Loucy (cell line): ENCODE measurements at regions not wholly inside any gene's neighbourhood (a gene's known extent, or its start where the extent isn't known, plus 50 kb on each side); places are given as distances from the start of the nearest gene placed in this dataset.

Experiments
- H2AFZ ChIP-seq: fragments of 200-600 bp; sonication (generic); 2 replicates; pipeline ENCODE4 v1.6.0; 2016; ENCODE audit warnings: antibody characterized with exemption, mild to moderate bottlenecking, low read length, moderate library complexity
- H3F3A ChIP-seq: fragments of 200-600 bp; 2 replicates; pipeline ENCODE4 v1.6.0; 2016; ENCODE audit warnings: antibody characterized with exemption, low read depth, mild to moderate bottlenecking
- H3K27me3 ChIP-seq: fragments of 200-600 bp; sonication (generic); 2 replicates; pipeline ENCODE4 v1.6.1; 2014; ENCODE audit warnings: low read length, mild to moderate bottlenecking; ENCODE audit not compliant: insufficient read depth, poor library complexity, severe bottlenecking
- H3K36me3 ChIP-seq: fragments of 200-600 bp; sonication (generic); 2 replicates; pipeline ENCODE4 v1.6.1; 2016; ENCODE audit warnings: low read length; ENCODE audit not compliant: insufficient read depth
- H3K4me1 ChIP-seq: fragments of 200-600 bp; sonication (generic); 2 replicates; pipeline ENCODE4 v1.5.1; 2014; ENCODE audit warnings: low read length, mild to moderate bottlenecking; ENCODE audit not compliant: insufficient read depth, poor library complexity, severe bottlenecking
- H3K4me2 ChIP-seq: fragments of 200-600 bp; sonication (generic); 2 replicates; pipeline ENCODE4 v1.6.0; 2014; ENCODE audit warnings: antibody characterized with exemption, low read length, low read depth, mild to moderate bottlenecking; ENCODE audit not compliant: poor library complexity, severe bottlenecking
- H3K4me3 ChIP-seq: fragments of 200-600 bp; sonication (generic); 2 replicates; pipeline ENCODE4 v1.5.1; 2014; ENCODE audit warnings: low read length, mild to moderate bottlenecking, mixed read lengths; ENCODE audit not compliant: poor library complexity, severe bottlenecking
- H3K79me2 ChIP-seq: fragments of 200-600 bp; sonication (generic); 2 replicates; pipeline ENCODE4 v1.6.1; 2014; ENCODE audit warnings: low read length; ENCODE audit not compliant: insufficient read depth
- H3K9ac ChIP-seq: fragments of 200-600 bp; sonication (generic); 2 replicates; pipeline ENCODE4 v1.6.0; 2014; ENCODE audit warnings: mild to moderate bottlenecking, low read depth, low read length, moderate library complexity; ENCODE audit not compliant: poor library complexity, severe bottlenecking
- H3K9me2 ChIP-seq: fragments of 200-600 bp; sonication (generic); replicated peaks from 2 replicates; pipeline ENCODE4 v1.6.1; 2016; ENCODE audit warnings: low read depth, low read length, mixed read lengths
- H3K9me3 ChIP-seq: fragments of 200-600 bp; sonication (generic); 2 replicates; pipeline ENCODE4 v1.6.1; 2014; ENCODE audit warnings: mild to moderate bottlenecking, antibody characterized with exemption, low read length, low read depth; ENCODE audit not compliant: insufficient read depth
- H4K20me1 ChIP-seq: fragments of 200-600 bp; sonication (generic); 2 replicates; pipeline ENCODE4 v1.6.0; 2014; ENCODE audit warnings: antibody characterized with exemption, low read length, mild to moderate bottlenecking; ENCODE audit not compliant: insufficient read depth, poor library complexity, severe bottlenecking
- CTCF ChIP-seq: fragments of 200-600 bp; sonication (generic); conservative IDR thresholded peaks from 2 replicates; pipeline ENCODE4 v1.5.1; 2014; ENCODE audit warnings: mild to moderate bottlenecking, antibody characterized with exemption, low read length
- EZH2phosphoT487 ChIP-seq: fragments of 200-600 bp; IDR thresholded peaks from 2 replicates; pipeline ENCODE4 v1.6.1; 2018; ENCODE audit warnings: antibody characterized with exemption, mild to moderate bottlenecking, moderate library complexity, borderline replicate concordance

DNA sequence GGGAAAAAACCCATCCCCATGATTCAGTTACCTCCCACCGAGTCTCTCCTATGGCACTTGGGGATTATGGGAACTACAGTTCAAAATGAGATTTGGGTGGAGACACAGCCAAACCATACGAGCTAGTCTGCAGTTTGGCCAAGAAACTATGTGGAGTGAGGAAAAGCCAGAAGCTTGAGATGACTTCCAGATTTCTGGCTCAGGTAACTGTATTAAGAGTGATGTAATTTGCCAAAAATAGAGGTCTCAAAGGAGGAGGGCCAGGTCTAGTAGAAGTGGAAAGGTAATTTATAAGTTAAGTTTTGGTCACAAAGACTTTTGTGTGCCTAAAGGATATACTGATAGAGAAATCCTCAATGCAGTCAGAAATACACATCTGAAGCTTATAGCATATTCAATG is 279.7 kb upstream of the MGMT start:
- Histone ChIP-seq H3K36me3 (no peaks in the 10 kb centered on the region), H3K9me2 (no peaks in the 10 kb centered on the region), H2AFZ (no peak overlapping the region), H3F3A (no peaks in the 10 kb centered on the region), H3K79me2 (no peaks in the 10 kb centered on the region), H3K4me1 (no peaks in the 10 kb centered on the region), H3K9me3 (peaks cover 8% of the 10 kb centered on the region; the same call in 1 of the 2 replicates), H3K4me2 (no peak overlapping the region), H4K20me1 (no peaks in the 10 kb centered on the region), H3K27me3 (no peaks in the 10 kb centered on the region), H3K9ac (no peak overlapping the region), H3K4me3 (no peak overlapping the region)
- TF ChIP-seq CTCF (no peak), EZH2phosphoT487 (no peak)

- no peaks in the 10 kb centered on the region for H3K9me2 ChIP-seq
- H3K36me3 ChIP-seq = no peaks in the 10 kb centered on the region
- H3F3A ChIP-seq = no peaks in the 10 kb centered on the region
- H3K79me2 ChIP-seq = no peaks in the 10 kb centered on the region
- H3K4me2 ChIP-seq = no peak overlapping the region
- no peak overlapping the region for H3K4me3 ChIP-seq
- no peak overlapping the region for H2AFZ ChIP-seq
- no peaks in the 10 kb centered on the region for H4K20me1 ChIP-seq
- no peaks in the 10 kb centered on the region for H3K27me3 ChIP-seq
- H3K9ac ChIP-seq = no peak overlapping the region
- peaks cover 10% of the 10 kb centered on the region for H3K4me1 ChIP-seq
- H3K9me3 ChIP-seq = 0 out of 2 replicates have a peak, but pooled peaks cover 2% of the 10 kb centered on the region
- no peak for TF ChIP-seq EZH2phosphoT487
- TF ChIP-seq CTCF = no peak
Observed at GRCh38 chr10:129191797-129192196, 275.2 kb upstream of the MGMT start.

- no peaks in the 10 kb centered on the region for H4K20me1 ChIP-seq
- H3K4me2 ChIP-seq = no peak overlapping the region
- no peak overlapping the region for H3K9ac ChIP-seq
- H3K4me1 ChIP-seq = peaks cover 12% of the 10 kb centered on the region
- H3K9me2 ChIP-seq = no peaks in the 10 kb centered on the region
- no peak overlapping the region for H3K4me3 ChIP-seq
- H3K79me2 ChIP-seq = no peaks in the 10 kb centered on the region
- no peaks in the 10 kb centered on the region for H3F3A ChIP-seq
- H2AFZ ChIP-seq = no peak overlapping the region
- TF ChIP-seq EZH2phosphoT487 = no peak
- no peak for TF ChIP-seq CTCF
- H3K36me3 ChIP-seq = no peaks in the 10 kb centered on the region
- H3K27me3 ChIP-seq = no peaks in the 10 kb centered on the region
- no peaks in the 10 kb centered on the region for H3K9me3 ChIP-seq
Observed at GRCh38 chr10:129192344-129193128, 274.5 kb upstream of the MGMT start.
